Glomerular visceral epithelial cell (primary cell): ENCODE measurements at regions not wholly inside any gene's neighbourhood (a gene's known extent, or its start where the extent isn't known, plus 50 kb on each side); places are given as distances from the start of the nearest gene placed in this dataset.

Experiments
- DNase-seq: peaks from one replicate; pipeline ENCODE4 v3.0.0-alpha.2; 2016; ENCODE audit errors: extremely low spot score

DNA sequence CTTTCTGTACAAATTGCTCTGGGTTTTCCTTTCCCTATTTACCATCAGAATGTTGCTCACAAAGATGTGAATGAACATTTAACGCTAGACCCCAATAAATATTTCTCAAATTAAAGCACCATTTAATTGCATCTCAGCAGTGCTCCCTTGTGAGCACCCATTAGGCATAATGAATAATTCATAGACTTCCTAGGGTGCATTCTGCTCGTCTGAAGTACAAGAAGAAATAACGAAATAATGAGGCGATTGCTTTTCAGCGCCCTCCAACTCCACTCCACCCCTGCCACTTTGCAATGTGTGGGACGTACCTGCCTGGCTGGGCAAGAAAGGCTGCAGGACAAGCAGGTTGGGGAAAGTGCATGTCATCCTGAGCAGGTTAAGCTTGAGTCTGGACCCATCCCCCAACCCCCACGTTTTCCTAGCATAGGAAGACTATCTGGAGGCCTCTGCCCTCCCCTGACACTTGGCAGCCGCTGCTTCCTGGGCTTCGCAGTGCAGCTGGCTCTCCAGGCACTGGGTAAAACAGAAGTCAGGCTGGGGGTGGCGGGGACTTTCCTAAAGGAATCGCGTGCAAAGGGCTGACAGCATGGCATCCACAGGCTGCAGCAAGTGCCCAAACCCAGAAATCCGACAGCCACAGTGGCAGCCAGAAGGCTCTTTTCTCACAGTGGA lies 253.7 kb downstream of the DUSP6 start:
- DNase-seq: peak; percentile 48

DNA sequence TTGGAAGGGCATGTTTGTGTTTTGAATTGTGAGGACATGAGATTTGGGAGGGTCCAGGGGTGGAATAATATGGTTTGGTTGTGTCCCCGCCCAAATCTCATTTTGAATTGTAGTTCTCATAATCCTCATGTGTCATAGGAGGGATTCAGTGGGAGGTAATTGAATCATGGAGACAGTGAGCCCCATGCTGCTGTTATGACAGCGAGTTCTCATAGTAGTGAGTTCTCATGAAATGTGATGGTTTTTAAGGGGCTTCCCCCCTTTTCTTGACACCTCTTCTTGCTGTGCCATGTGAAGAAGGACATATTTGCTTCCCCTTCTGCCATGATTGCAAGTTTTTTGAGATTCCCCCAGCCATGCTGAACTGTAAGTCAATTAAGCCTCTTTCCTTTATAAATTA lies 260.0 kb downstream of the DUSP6 start:
- DNase-seq: no peak

DNA sequence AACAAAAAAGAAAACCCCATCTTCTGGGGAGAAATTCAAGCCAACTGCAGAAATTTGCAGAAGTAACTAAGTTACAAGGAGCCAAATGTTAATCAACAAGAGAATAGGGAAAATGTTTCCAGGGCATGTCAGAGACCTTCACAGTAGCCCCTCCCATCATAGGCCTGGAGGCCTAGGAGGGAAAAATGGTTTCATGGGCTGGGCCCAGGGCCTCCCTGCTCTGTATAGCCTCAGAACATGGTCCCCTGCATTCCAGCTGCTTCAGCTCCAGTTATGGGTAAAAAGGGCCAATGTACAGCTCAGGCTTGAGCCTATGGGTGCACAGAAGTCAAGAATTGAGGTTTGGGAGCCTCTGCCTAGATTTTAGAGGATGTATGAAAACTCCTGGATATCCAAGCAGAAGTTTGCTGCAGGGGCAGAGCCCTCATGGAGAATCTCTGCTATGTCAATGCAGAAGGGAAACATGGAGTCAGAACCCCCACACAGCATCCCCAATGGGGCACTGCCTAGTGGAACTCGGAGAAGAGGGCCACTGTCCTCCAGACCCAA lies 260.9 kb downstream of the DUSP6 start:
- no peak for DNase-seq

DNA sequence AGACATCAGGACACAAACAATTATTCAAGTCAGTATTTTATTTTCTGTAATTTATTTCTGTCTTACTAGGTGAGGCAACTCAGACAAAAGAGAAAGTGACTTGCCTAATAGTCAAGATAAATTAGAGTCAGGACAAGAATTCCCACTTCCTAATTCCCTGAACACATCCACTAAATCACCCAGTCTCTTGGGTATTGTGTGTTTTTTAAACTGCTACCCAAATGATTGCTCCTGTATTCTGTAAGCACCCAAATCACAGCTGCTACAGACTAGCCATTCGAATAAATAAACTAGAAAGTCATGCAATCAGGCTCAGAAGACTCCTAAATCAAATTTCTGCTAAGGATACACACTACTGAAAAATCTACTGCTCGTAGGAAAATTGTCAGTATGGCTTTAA lies 263.0 kb downstream of the DUSP6 start:
- no peak for DNase-seq

DNA sequence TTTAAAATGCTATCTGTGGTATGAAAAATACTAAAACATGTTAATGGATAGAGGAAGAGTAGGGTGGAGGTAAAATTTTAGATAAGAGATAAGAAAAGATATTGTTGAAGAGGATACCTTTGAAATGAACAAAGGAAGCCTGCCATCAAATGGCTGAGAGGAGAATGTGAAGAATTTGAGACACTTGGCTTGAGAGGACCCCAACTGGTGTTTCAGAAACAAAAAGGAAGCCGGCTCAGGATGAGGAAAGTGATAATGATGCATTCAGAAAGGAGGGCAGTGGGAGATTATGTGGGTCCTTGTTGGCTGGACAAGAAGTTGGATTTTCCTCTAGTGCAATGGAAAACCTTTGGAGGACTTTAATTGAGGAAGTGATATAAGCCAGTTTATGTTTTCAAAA lies 264.4 kb downstream of the DUSP6 start:
- no peak for DNase-seq

DNA sequence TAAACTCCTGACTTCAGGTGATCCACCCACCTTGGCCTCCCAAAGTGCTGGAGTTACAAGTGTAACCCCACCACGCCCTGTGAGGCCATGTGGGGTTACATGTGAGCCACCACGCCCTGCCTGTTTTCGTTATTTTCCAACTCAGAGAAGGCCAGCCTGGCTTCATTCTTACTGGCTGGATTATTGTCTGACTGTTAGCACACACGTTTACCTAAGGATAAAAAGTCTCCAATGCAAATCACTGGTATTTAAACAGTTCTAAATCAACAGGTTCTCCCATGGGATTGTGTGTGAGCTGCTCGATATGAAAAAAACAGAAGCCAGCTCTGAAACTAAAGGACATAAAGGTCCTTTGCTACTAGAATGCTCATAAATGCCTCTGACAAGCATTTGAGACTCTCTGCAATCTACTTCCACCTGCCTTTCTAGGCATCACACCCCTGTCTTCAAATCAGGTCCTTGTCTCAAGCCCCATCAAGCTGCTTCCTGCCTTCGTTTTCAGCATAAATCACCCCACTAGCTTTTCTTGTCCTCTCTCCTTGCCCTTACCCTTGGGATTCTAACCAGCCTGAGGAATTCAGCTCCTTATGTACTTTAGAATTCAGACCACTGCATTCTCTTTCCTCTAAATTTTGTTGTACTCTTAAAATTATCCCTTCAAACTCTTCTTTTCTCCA lies 265.0 kb downstream of the DUSP6 start:
- no peak for DNase-seq

DNA sequence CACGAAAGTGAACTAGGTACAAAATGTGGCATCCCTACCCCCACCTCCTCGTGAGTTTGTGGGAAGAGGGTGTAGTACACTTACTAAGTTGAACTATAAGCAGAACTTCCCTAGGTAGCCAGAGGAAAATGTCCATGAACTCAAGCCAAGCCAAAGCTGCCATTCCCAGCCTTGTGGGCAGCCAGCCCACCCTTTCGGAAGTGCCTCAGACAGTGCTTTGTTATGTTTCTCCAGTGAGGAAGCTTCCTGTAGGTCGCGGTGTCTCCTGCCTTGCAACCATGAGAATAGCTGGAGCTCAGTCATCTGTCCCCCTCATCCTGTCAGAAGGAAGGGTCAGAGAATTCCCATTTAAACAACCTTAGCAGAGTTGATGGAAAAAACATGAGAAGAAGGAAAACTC lies 266.9 kb downstream of the DUSP6 start:
- no peak for DNase-seq

DNA sequence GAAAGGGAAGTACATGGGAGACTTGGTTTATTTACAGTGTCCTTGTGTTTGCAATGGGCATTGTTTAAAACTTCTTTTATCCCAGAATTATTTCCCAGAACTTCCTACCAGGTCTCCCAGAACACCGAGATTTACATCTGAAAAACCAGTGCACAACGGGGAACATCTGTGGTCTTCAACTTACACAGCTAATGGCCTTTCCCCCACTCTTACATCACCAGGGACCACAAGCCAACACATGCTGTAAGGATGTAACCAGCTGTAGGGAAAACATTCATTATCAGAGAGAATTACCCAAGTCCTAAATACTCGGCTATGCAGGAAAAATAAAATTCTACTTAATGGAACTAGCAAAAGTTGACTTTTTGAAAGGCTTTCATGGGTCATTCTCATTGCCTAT lies 267.6 kb downstream of the DUSP6 start:
- no peak for DNase-seq

DNA sequence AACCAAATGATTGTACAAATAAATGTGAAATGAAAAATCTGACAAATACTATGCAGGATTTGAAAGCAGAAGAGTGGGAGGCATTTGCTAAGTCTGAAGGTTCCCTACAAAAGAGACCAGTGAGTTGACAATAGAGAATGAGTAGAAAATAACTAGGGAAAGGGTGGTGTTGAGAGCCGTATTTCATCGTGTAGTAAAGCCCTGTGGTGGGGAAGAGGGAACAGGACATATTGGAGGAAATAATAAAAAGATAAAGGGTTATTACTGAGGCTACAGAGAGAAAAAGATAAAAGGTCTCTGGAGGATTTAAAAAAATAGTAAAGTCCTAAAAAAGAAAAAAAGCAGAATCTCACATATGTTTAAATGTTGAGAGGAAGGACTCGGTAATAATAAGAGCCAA lies 268.8 kb downstream of the DUSP6 start:
- no peak for DNase-seq

DNA sequence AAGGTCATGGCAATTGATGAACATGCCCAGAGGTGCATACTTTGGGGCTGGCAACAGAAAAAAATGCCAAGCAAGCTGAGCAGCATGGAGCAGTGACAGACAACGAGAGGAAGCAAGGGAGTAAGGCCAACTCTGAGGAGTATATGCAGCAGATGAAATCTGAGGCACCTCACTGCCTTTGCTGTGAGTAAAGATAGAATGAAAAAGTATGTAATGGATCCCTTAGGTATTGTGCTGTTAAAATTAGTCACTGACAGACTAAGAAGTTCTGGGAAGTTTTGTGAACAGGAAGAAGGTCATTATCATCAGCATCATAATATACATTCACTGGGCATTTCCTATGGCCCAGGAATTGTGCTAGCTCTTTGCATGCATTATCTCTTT lies 269.9 kb downstream of the DUSP6 start:
- no peak for DNase-seq

DNA sequence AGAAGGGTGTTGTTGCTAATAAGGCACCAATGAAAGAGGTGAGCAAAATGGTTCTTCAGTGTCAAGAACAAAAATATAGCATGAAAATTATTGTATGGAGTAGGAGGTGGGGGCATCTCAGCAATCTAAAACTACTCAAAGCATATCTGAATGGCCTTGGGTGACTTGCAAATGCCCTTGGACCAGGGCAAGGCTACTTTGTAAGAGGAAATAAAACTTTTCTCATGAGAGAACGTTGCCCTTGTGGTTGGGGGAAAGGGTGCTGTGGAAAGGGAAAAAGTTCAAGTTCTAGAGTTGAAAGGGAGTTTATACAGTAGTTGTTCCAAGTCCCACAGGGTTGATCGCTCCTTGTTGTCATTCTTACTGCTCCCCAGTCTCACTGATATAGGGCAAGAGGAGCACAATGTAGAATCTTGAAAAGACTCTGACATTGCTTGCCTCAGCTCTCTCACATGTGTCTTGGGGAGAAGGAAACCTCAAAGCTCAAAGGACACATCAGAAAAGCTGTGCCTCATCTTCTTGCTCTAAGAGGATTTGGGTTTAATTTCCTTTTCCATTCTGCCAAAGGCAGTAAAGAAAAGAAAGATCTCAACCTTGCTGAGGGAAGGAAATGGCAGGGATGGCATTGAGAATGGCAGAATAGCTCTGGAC lies 270.5 kb downstream of the DUSP6 start:
- no peak for DNase-seq

DNA sequence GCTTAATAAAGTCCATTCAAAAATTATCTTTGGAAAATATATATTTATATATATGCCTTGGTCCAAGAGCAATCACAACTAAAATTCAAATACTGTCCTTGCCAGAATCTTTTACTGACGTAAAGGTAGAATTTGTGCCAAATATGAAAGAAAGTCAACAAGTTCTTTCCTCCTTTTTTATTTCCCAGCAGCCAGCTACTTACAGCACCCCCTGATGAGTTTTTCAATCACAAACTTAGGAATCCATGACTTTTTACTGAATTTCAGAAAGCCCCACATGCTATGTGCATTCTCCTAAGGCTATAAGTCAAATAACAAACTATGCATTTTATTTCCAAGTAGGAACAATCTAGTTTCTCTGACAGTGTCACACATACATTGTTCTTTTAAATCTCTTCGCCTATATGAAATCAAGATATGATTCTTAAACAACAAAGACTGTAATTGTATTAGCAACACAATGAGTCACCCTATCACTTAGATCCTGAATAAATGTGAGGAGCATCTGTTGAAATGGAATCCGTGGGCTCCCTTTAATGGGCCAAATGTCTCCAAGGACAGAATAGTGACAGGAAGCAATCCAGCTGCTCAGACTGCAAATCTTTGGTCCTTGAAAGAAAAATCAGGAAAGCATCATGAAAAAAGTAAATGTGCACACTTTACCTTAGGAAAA lies 271.4 kb downstream of the DUSP6 start:
- no peak for DNase-seq

DNA sequence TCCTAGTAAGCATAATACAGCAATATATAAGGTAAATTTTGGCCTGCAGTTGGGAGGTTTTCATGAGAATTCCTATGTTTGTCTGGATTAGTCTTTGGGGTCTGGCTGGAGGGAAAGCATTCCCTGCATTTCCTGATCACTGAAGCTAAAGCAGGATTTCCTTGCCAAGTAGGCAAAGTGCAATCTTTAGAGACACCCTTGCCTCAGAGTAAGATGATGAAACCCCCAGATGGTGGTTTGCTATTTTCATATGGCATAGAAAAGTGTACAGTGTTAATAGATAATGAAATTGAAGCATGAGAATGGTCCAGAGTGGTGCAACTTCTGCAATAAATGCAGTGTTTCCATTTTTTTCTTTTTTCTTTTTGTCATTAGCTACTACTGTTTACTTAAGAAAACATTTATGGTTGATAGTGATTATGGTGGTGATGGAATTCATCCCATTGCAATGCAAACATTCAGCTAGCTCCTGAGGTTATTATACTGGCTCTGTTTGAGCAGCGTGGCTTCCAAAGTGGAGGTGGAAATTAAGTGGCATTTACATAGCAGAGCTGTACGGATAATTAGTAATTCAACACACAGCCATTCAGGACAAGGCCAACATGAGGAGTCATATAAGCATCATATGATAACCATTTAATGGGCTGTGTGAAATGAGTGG lies 276.3 kb downstream of the DUSP6 start:
- no peak for DNase-seq

DNA sequence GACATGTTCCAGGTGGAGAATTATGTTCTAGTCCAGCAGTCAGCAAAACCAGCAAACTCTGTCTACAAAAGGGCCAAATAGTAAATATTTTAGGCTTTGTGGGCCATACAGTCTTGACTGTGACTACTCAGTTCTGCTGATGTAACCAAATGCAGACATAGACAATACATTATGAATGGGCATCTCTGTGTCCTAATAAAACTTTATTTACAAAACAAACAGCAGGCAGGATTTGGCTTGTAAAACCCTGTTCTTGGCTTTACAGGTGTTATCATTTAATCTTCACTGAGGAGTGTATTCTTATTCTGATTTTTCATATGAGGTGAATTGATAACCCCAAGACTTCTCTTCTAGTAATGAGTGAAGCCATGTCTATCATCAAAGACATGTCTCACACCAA lies 278.6 kb downstream of the DUSP6 start:
- DNase-seq: no peak

DNA sequence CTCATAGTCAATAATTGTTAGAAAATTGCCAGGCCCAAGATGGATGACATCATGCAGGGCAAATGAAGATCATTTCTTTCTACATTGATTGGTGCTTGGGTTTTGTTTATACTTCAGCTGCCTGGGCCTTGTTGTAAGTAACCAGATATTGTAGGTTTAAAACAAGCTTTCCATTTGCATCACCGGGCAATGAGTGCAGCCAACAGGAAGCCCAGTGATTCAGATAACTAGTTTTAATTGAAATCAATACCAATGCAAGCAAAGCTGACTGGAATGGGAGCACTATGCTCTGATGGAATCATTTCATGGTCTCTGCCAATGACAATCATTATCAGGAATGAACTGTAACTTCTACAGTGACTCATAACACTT lies 279.3 kb downstream of the DUSP6 start:
- peak; percentile 41 for DNase-seq

DNA sequence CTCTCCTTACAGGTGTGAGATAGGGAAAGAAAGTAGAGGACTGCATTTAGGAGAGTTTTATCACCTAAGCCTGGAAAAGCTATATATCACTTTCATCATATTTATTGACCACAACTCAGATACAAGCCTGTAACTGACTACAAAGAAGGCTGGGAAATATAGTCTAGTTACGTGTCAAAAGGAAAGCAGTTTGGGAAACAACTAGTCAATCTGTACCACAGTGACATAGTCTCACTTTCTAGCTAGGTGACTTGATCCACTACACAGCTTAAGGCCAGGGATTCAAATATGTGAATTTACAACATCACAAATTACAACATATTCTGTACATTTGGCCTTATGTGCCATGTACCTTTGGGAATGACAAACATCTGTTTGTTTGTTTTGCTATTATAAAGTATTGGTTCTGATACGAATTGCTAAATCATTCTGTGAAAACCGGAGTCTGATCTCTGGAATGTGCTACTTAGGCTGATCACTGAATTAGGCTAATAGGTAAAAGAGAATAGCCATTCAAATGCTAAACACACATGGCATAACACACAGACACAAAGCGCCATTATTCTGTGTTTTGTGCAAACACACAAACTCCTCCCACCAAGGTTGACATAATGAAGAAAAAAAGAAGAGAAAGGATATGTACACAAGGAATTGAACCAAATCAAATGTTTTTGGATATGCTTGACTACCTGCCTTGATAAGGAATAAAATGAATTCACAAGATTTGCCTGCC lies 279.8 kb downstream of the DUSP6 start:
- DNase-seq: no peak

DNA sequence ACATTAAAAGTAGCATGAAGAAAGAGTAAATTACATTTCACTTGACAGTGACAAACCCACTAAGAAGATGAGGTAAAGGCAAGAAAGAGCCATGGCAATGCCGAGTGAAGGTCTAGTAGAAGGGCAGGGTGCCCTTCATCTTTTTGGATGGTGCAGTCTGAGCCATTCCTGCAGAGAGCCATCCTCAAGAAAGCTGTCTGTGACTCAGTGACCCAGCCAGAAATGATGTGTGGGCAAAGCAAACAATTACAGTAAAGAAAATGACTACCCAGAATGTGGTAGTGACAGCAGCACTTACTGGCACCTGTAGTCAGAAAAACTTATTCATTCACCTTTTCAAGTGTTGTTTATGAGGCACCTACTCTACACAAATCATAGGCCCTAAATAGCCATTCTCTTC lies 281.7 kb downstream of the DUSP6 start:
- DNase-seq: no peak

DNA sequence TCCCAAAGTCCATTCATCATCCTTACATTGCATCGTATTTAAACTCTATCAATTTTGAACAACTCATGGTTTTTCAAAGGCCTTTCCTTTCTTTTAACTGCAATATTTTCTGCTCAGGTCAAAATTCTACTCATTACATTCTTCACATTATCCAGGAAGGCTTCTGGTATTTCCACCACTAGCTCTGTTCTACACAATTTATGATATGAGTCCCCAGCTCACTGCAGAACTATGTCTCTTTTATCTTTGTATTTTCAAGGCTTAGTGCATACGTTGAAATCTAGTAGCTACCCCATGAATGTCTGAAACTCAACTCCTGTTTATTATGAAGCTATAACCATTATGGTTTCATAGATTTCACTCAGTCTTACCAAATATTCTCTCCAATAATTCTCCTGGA lies 282.9 kb downstream of the DUSP6 start:
- DNase-seq: no peak

DNA sequence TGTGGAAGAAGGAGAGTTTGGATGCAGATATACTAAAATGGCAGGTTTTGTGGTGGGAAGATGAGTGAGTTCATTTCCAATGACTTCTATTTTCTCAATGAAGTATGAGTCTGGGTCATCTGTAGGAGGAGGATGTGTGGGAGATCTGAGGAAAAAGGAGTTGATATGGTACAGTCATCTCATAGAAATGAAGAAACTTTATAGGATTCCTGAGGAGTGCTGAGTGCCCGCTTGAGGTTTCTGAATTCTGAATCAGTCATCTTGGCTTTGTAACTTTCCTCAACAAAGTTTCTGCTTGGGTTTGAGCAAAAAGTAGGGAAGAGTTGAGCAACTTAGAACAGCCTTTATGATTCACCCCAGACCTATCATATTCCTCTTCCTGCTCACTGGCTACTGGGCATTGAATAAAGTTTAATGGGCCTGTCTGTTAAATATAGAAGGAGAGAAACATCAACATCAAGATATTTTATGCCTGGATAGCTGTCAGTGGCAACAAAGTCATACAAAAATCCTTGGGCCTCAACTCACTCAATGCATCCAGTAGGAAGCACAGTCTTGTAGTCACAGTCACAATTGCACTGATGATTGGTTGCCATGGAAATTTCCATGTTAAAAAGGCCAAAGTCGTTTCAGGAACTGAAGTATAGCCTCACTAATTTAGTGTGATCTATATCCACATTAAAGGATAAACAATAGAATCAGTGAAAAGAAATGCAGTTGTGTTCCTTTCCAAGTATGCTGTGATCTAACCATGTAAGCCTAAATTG lies 284.7 kb downstream of the DUSP6 start:
- peak; percentile 18 for DNase-seq

DNA sequence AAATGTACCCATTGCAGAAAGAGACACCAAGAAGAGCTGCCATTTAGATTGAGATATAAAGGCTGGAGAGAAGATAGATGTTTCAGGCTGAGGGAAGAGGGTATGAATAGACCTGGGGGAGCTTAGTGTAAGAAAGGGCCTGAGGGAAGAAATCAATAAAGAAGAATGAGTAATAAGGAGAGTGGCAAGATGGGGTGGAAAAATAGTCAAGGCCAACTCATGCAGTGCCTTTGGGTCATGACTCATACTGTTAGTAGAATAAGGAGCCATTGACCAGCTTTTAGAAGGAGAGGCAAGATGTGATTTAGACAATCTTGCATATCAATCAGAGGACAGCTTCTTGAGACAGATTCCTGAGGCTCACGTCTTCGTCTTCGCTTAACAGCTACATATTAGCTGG lies 287.5 kb downstream of the DUSP6 start:
- DNase-seq: peak; percentile 12

DNA sequence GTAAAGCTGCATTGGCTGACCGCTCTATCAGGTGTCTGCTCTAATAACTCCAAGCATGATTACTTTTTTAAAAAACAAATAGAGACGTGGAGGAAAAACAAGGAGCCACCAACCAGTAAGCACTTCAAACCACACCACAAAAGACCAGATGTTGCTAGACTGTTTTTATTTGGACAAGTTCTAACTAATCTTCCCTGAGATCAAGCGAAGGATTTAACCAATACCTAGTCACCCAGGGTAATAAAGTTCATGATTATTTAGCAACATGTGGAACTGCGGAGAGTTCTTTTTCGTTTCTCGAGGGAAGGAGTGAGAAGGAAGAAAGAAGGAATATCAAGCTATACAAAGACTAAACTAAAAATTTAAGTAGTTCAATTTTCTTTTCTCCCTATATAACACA lies 288.1 kb downstream of the DUSP6 start:
- no peak for DNase-seq
